ENCODE measurements at regions not wholly inside any gene's neighbourhood (a gene's known extent, or its start where the extent isn't known, plus 50 kb on each side); places are given as distances from the start of the nearest gene placed in this dataset.
A peak's percentile ranks its signal among the peaks of the same experiment; 100 is the strongest.
"Not testable (repeated sequence)": the region's sequence is repeated elsewhere in the genome, so short reads cannot be mapped to it uniquely, and the experiment has no call there.

DNA sequence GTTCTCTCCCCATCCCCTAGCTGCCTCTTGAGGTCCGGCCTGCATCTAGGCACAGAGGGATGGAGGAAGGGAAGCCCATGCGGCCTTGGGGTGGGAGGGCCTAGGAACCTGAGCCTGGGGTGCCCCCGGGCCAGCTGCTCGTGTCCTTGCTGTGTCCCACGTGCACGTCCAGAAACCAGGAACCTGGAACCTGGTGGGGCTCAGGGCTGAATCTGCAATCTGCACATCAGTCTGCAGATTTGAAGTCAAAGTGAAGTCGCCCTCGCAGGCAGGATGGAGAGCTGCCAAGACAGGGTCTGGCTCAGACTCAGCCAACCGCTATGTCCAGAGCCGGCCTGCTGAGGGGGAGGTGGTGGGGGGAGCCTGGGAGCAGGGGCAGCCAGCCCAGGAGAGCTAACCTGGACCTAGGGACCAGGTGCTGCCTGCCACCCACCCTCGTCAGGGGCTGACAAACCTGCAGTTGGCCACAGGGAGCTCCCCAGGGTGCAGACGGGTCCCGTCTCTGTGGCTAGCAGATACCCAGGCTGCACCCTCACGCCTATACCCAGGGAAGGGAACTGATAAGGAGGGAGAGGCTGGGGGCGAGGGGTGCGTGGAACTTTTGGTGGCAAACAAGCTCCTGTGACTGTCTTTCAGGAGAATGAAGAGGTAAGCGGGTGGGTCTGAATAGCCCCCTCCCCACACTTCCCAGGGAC, 103.5 kb upstream of the SIMC1 start:
- DNase-seq (ENCODE audit: low spot score) = no peak
- no peak for FAIRE-seq

DNA sequence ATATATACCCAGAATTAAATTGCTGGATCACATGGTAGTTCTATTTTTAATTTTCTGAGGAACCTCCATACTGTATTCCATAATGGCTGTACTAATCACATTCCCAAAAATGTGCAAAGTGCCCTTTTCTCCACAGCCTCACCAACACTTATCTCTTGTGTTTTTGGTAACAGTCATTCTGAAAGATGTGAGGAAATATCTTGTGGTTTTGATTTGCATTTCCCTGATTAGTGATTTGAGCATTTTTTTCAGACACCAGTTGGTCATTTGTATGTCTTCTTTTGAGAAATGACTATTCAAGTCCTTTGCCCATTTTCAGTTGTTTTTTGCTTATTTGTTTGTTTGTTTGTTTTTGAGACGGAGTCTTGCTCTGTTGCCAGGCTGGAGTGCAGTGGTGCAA, 98.1 kb upstream of the SIMC1 start:
- FAIRE-seq; DNase-seq (ENCODE audit: low spot score): not testable (repeated sequence)

DNA sequence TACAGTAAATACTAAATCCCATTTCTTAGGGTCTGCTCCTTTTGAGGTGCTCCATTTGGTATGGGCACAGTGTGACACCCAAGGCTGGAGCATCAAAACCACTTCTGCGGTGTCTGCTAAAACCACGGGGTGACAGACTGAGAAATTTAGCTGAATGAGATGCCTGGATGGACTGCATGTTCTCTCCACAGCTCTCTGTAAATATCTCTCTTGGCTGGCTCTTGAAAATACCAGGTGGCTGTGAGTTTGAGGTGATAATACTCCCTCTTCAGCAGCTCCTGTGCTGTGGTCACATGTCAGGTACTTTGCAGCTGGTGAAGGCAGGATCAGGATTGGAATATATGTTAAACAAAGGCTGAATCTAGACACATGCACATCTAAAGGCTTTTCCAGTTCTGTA, 93.7 kb upstream of the SIMC1 start:
- DNase-seq (ENCODE audit: low spot score) (no peak), FAIRE-seq (no peak)

DNA sequence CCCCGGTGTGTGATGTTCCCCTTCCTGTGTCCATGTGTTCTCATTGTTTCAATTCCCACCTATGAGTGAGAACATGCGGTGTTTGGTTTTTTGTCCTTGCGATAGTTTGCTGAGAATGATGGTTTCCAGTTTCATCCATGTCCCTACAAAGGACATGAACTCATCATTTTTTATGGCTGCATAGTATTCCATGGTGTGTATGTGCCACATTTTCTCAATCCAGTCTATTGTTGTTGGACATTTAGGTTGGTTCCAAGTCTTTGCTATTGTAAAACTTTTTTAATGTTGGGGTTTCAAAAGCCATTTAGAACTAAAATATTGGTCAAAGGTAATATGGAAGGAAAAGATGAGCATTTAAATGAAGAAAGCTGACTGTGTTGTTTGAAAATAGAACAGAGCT, 88.3 kb upstream of the SIMC1 start:
- FAIRE-seq; DNase-seq (ENCODE audit: low spot score): not testable (repeated sequence)

DNA sequence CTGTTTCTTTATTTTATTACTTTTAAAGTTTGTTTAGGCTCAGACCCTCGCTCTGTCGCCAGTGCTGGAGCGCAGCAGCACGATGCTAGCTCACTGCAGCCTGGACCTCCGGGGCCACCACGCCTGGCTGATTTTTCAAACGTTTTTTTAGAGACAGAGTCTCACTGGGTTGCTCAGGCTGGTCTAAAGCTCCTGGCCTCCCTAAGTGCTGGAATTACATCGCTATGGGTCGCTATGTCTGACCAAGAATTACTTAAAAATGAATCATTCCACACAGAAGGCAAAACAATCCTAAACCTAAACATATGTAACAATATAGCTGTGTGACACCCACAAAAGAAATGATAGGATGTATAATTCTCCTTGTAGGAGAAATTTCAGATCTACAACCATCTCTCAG, 86.9 kb upstream of the SIMC1 start:
- FAIRE-seq (no peak), DNase-seq (ENCODE audit: low spot score) (peak; percentile 59)

DNA sequence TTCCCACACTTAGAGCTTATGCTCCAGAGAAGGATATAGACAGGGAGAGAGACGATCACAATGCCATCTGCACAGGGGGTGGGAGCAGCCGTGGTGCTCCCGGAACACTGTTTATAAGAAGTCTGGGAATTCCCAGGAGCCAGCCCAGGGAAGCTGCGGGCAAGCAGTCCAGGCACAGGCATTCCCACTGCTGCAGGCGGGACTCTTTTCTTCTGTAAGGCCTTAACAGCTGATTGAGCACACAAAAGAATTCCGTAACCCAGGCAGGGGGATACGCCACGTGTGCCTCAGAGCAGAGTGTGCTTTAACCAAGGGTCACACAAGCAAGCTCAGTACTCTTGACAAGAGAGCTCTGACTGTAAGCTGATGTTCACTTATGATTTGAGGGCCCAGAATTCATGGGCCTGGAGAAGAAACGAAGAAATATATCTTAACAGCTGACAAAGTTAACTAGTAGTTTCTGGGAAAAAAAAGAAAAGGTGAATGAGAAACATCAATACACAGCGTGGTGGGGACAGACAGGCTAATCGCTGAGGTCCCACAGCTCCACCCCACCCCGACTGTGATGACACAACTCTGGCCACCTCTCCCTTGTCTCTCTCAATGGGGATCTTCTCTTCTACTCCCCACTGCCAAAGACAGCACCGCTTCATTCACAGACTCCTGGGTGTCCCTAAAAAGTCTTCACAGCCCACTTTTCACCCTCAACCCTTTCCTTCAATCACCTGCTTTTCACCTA, 85.9 kb upstream of the SIMC1 start:
- DNase-seq (ENCODE audit: low spot score) = peak; percentile 56
- FAIRE-seq = no peak

DNA sequence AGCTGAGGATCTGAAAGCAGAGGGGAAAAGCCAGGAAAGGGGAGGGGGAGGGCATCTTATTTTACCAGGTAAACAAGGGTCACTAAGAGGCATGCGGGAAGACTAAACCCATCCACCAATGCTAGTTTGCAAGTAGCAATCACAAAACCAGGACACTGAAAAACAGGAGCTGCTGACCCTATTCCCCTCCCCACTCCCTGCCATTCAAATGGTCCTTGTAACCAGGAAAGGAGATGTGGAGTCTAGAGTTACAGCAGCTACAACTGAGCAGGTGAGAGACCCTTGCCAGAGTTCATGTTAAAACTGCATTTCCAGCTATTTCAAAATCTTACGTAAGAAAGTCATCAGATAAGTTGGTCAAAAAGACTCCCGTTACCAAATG, 85.3 kb upstream of the SIMC1 start:
- no peak for DNase-seq (ENCODE audit: low spot score)
- no peak for FAIRE-seq

DNA sequence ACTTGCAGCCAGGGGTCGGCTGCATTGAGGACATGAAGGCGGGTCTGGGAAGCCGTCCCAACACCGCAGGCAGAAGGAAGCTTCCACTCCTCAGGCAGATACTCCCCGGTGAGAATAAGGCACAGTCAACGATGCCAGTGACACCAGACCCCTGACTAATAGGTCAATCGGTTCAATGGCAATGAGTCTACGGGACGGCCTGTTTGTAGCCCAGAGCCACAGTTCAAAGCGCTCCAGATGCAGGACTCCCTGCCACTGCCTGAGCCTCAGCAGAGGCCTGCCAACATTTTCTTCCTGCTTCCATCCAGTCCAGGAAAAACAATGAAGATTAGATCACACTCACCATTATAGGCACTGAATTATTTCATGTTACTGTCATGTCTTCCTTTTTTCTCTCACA, 84.5 kb upstream of the SIMC1 start:
- DNase-seq (ENCODE audit: low spot score) (no peak), FAIRE-seq (no peak)

DNA sequence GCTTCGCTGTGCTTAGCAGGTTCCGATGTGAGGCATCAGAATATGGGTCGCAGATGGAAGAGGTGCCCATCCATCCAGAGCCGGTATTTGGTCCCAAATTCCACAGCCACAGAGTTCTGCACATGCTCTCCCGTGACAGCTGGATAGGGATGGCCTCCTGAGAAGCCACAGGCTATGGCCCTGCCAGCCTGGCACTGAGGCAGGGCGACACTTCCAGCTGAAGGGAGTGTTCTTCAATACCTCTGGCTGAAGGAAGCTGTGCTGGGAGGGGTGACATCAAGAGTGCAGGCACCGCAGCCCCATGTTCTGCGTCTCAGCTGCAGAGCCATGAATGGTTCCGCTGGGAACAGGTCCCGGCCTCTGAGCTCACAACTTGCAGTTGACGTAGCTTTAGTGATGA, 83.4 kb upstream of the SIMC1 start:
- DNase-seq (ENCODE audit: low spot score) (no peak), FAIRE-seq (no peak)

DNA sequence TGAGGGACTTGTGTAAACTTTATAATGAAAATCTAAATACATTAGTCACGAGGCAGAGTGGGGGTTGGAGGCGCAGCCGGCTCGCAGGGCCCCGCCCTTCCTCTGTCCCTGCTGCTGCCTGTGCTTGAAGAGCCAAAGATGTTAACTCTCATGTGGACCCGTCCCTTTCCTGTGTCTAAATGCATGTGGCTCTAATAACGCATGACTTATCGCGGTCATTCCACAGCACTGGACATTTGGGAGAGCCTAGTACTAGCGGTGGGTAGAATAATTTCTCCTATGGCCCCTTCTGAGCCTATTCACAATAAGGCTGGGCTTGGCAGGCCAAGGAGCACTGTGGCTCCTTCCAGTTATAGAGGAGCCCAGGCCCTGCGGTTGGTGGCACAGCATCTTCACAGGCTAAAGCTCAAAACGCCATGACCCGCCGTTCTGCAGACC, 82.3 kb upstream of the SIMC1 start:
- no peak for FAIRE-seq
- DNase-seq (ENCODE audit: low spot score) = no peak

DNA sequence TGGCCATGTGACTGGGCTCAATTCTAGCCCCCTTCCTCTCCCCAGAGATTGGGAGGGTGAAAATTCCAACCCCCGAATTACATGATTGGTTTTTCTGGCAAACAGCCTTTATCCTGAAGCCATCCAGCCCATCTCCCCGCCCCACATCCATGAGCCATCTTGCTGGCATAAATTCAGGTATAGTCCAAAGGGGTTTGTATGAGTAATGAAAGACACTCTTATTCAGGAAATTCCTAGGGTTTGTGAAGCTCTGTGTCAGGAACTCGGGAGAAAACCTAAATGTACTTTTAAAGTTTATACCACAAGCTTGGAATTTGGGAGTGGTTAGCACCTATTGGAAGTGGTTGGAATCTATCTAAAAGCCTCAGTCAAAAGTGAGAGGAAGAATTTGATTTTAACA, 80.6 kb upstream of the SIMC1 start:
- no peak for DNase-seq (ENCODE audit: low spot score)
- FAIRE-seq = no peak

DNA sequence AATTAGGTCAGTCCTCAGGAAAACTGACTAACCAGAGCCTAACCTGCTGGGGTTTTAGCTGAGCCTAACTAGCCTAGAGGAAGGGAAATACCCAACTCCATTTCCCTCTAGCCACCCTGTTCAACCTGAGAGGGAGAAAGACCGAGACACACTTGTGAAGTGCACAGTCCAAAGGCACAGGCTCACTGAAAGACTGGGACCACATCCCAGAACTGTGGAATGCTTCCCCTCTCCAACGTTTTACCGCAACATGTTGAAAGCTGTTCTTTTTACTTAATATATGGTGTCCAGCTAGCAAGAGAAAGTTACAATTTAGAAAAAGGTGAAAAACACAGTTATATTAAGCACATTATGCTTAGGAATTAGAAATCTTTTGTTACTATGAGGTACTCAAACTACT, 76.8 kb upstream of the SIMC1 start:
- FAIRE-seq = no peak
- DNase-seq (ENCODE audit: low spot score) = no peak

DNA sequence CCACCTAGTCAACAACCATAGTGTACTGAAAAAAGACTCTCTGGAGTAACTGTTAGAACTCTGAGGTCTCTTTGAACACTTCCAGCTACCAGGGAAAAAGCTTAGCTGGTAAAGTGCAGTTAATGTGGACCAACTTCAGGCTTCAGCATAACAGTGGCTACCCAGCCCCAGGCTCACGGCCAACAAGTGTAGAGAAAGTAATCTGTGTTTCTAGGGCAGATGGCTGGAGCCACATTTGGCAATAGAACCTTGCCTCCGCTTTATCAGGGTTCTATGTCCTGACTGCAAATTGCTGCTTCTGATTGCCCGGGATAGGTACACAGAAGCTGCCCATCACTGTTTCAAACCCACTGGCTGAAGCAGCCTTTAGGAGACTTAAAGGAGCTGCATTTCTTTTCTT, 76.0 kb upstream of the SIMC1 start:
- FAIRE-seq = no peak
- no peak for DNase-seq (ENCODE audit: low spot score)

DNA sequence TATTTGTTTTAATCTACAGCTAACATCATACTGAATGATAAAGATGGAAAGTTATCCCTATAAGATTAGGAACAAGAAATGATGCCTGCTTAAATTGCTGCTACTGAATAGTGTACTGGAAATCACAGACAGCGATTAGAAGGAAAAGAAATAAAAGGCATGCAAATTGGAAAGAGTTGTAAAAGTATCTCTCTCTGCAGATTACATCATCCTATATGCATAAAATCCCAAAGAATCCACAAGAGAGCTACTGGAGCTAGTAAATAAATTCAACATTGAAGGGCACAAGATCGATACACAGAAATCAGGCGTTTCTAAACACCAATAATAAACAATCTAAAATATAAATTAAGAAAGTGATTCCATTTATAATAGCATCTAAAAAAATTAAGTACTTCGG, 75.3 kb upstream of the SIMC1 start:
- DNase-seq (ENCODE audit: low spot score) = no peak
- FAIRE-seq = no peak

DNA sequence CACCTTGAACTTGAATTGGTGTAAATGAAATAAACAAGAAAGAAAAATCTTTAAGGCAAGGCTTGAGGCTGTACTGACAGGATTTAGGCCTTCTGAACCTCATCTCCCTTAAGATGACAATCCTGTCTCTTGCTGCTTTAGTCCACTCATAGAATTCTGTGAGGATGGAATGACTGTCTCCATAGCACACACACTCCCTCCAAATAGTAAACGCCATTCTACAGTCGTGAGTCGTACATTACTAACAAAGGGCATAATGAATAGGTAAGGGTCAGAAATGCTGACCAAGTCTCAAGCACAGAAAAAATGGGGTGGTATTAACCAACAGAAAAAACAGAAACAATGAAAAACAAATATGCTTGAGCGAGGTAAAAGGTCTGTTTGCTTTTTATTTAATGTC, 71.8 kb upstream of the SIMC1 start:
- no peak for FAIRE-seq
- DNase-seq (ENCODE audit: low spot score) = peak; percentile 20

DNA sequence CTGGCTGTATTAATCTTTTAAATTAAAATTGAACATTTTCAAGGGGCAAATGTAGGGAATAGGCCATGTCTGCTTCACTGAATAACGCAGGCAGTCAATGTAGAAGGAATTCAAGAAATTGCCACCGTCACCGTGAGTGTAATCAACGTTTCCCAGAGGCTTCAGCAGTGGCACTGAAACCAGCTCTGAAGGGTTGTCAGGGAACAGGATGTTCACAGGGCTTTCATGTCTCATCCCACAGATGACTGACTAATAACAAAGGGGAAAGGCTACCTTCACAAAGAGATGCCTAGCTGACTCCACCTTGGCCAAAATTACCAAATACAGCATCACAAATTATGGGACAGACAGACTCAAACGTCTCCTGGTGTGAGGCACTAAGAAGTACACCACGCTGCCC, 70.4 kb upstream of the SIMC1 start:
- FAIRE-seq (no peak), DNase-seq (ENCODE audit: low spot score) (no peak)

DNA sequence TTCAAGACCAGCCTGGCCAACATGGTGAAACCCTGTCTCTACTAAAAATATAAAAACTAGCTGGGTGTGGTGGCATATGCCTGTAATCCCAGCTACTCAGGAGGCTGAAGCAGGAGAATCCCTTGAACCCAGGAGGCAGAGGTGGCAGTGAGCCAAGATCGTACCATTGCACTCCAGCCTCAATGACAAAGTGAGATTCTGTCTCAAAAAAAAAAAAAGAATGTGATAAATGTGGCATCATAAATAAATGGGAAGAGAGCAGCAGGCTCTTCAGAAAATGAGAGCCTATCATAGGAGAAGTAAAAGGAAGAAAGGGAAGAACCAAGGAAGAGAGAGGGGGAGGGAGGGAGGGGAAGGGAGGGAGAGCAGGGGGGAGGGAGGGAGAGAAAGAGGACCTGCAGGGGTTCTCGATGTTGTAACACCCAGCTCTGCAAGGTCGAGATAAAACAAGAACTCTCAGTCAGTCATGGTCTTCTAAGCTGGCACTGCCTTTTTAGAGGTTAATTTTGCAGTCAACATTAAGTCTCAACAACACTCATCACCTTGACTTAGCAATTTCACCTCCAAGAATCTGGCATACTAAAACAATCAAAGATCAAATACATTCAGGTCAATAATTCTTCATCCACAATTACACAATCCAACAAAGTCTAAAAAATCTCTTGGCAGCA, 68.7 kb upstream of the SIMC1 start:
- FAIRE-seq (no peak), DNase-seq (ENCODE audit: low spot score) (no peak)

DNA sequence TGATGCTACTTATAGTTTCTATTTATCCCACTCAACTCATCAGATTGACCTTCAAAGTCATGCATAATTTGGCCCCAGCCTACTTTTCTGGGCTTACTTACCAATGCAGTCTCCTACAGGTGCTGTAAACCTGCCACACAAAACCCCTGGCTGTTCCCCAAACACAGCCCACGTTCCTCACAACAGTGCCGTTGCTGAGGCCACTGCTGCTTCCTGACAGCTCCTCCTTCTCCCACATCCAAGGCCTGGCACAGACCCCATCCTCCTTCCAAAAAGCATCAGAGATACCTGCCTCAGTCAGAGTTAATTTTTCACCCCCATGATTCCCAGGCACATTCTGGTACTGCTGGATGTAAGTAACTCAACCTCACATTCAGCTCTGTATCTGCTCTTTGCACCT, 68.1 kb upstream of the SIMC1 start:
- DNase-seq (ENCODE audit: low spot score) (no peak), FAIRE-seq (no peak)

DNA sequence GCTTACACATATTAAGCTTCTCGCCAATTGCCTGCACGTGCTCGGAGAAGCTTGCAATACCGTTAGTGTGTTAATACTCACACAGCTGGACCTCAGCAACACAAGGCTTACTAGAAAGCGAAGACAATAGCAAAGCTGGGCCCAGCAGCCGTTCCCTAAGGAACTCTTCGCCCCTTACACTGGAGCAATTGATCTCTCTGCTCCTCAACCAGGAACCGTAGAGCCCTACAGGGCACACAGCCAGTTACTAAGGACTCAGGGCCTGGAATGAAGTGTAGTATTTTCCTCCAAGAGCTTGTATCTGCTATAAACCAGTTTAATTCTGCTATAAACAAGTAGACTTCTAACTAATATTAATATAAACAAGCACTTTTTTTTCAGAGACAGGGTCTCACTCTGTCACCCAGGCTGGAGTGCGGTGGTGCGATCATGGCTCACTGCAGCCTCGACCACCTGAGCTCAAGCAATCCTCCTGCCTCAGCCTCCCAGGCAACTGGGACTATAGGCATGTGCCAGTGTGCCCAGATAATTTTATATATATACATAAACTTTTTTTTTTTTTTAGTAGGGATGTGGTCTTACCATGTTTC, 67.0 kb upstream of the SIMC1 start:
- FAIRE-seq (no peak), DNase-seq (ENCODE audit: low spot score) (no peak)

DNA sequence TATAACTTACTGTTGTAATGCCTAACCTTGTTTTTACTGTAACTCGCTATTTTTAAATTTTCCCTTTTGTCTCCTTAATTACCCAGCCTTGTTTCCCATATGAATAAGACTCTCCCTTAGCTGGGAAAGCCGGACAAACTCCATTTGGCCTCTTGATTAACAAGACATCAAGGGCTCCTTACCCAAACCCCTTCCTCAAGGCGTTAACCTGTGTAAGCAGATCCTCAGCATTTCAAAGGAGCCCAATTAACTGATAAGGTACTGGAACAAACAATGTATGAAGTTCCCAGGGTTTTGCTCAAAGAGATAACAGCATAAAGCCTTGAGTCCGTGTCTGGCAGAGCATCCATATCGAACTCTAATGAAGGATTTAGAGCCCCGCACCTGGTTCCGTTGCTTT, 66.0 kb upstream of the SIMC1 start:
- FAIRE-seq = no peak
- no peak for DNase-seq (ENCODE audit: low spot score)

DNA sequence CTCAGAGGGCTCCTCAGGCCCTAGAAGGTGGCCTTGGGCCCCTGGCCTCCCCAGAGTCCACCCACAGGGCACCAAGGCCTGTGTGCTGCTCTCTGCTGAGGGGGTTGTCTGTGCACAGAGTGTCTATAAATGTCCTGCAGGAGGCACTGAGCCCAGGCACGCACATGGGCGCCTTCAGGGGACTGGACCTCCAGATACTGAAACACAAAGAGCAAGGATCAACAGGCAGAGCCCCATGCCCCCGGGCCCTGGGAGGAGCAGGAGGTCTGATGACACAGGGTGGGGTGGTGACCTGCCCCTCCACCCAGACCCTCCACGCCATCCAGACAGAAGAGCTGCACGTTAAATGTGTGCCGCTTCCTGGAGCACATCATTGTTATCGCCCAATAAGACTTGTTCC, 64.6 kb upstream of the SIMC1 start:
- DNase-seq (ENCODE audit: low spot score) = no peak
- no peak for FAIRE-seq

DNA sequence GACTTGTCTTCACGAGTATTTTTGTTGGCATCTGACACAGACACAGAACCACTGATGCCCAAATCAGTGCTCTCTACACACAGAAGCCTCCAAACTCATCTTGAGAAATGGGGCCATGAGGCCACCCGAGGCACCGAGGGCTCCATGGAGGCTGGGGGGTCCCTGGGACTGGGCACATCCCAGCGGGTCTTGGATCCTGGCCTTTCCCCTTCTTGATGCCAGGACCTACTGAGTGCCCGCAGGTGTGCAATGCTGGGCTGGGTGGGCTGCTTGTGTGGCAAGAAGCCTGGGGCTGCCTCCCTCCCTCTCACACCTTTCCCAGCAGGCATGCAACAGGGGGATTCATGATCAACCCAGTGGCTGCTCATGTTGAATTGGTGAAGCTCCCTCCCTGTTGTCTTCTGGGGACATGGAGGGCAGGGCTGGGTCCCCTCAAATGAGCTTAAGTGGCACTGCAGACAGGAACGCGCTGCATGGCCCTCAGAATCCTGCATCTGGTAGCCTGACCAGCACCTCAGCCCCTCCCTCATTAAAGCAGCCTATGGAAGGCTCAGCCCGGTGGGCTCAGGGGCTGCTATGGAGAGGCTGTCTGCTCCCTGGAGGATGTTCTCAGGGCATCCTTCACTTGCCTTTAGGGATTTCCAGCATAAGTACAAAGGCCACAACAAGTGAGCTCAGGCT, 63.7 kb upstream of the SIMC1 start:
- FAIRE-seq = no peak
- DNase-seq (ENCODE audit: low spot score) = no peak

Measured in RCC 7860 (cell line).